H9 (cell line): ENCODE measurements at regions not wholly inside any gene's neighbourhood (a gene's known extent, or its start where the extent isn't known, plus 50 kb on each side); places are given as distances from the start of the nearest gene placed in this dataset.

Experiments
- DNase-seq: peaks from one replicate; pipeline ENCODE4 v3.0.0-alpha.2; 2017
- H2AFZ ChIP-seq: one replicate; pipeline ENCODE4 v1.6.1; 2013; ENCODE audit warnings: mild to moderate bottlenecking, low read length, control low read depth, moderate library complexity
- H2AK5ac ChIP-seq: 2 replicates; pipeline ENCODE4 v1.6.1; 2013; ENCODE audit warnings: low read length, control low read depth, mixed read lengths; ENCODE audit not compliant: insufficient read length
- H2BK120ac ChIP-seq: one replicate; pipeline ENCODE4 v1.6.1; 2013; ENCODE audit warnings: low read depth, mild to moderate bottlenecking, low read length, control low read depth, inconsistent platforms; ENCODE audit not compliant: poor library complexity, severe bottlenecking
- H2BK12ac ChIP-seq: 2 replicates; pipeline ENCODE4 v1.6.1; 2013; ENCODE audit warnings: low read length, control low read depth, mixed read lengths, low read depth; ENCODE audit not compliant: insufficient read length
- H2BK15ac ChIP-seq: 2 replicates; pipeline ENCODE4 v1.6.1; 2013; ENCODE audit warnings: low read depth, low read length, control low read depth
- H2BK20ac ChIP-seq: one replicate; pipeline ENCODE4 v1.6.1; 2013; ENCODE audit warnings: low read depth, mild to moderate bottlenecking, low read length, control low read depth, inconsistent platforms; ENCODE audit not compliant: poor library complexity, severe bottlenecking
- H2BK5ac ChIP-seq: 2 replicates; pipeline ENCODE4 v1.6.1; 2013; ENCODE audit warnings: low read length, control low read depth, mixed read lengths; ENCODE audit not compliant: insufficient read length
- H3K14ac ChIP-seq: 2 replicates; pipeline ENCODE4 v1.6.1; 2013; ENCODE audit warnings: low read length, control low read depth; ENCODE audit not compliant: insufficient read depth
- H3K18ac ChIP-seq: 2 replicates; pipeline ENCODE4 v1.6.1; 2013; ENCODE audit warnings: low read depth, mild to moderate bottlenecking, mixed read lengths, low read length, control low read depth; ENCODE audit not compliant: insufficient read length
- H3K23ac ChIP-seq: 2 replicates; pipeline ENCODE4 v1.6.1; 2013; ENCODE audit warnings: low read length, control low read depth, mixed read lengths, low read depth; ENCODE audit not compliant: insufficient read length
- H3K23me2 ChIP-seq: 2 replicates; pipeline ENCODE4 v1.6.1; 2013; ENCODE audit warnings: low read depth, mild to moderate bottlenecking, mixed read lengths, low read length, control low read depth; ENCODE audit not compliant: insufficient read length, poor library complexity, severe bottlenecking
- H3K27ac ChIP-seq: 2 replicates; pipeline ENCODE4 v1.5.1; 2013; ENCODE audit warnings: low read length, control low read depth, mixed read lengths, low read depth; ENCODE audit not compliant: insufficient read length
- H3K27me3 ChIP-seq: 2 replicates; pipeline ENCODE4 v1.6.1; 2013; ENCODE audit warnings: low read length, control low read depth, inconsistent platforms; ENCODE audit not compliant: insufficient read depth
- H3K4ac ChIP-seq: 2 replicates; pipeline ENCODE4 v1.6.1; 2013; ENCODE audit warnings: low read depth, mild to moderate bottlenecking, control low read depth, inconsistent platforms, low read length, moderate library complexity
- H3K4me1 ChIP-seq: 2 replicates; pipeline ENCODE4 v1.6.1; 2013; ENCODE audit warnings: low read length, control low read depth, inconsistent platforms; ENCODE audit not compliant: insufficient read depth
- H3K4me2 ChIP-seq: 2 replicates; pipeline ENCODE4 v1.6.1; 2013; ENCODE audit warnings: low read length, control low read depth, mixed read lengths; ENCODE audit not compliant: insufficient read length, insufficient read depth
- H3K56ac ChIP-seq: 2 replicates; pipeline ENCODE4 v1.6.1; 2013; ENCODE audit warnings: low read depth, mild to moderate bottlenecking, mixed read lengths, low read length, control low read depth; ENCODE audit not compliant: insufficient read length
- H3K79me1 ChIP-seq: 2 replicates; pipeline ENCODE4 v1.6.1; 2013; ENCODE audit warnings: low read depth, mild to moderate bottlenecking, moderate library complexity, low read length, control low read depth, inconsistent platforms; ENCODE audit not compliant: insufficient read depth, poor library complexity, severe bottlenecking
- H3K79me2 ChIP-seq: 2 replicates; pipeline ENCODE4 v1.6.1; 2013; ENCODE audit warnings: low read length, control low read depth, inconsistent platforms; ENCODE audit not compliant: insufficient read depth
- H3K9ac ChIP-seq: 2 replicates; pipeline ENCODE4 v1.6.1; 2013; ENCODE audit warnings: low read length, control low read depth, mixed read lengths; ENCODE audit not compliant: insufficient read length; ENCODE audit errors: extremely low read depth
- H3K9me3 ChIP-seq: one replicate; pipeline ENCODE4 v1.6.1; 2013; ENCODE audit warnings: low read depth, low read length, inconsistent platforms; ENCODE audit not compliant: control insufficient read depth
- H3T11ph ChIP-seq: one replicate; pipeline ENCODE4 v1.6.1; 2013; ENCODE audit warnings: mild to moderate bottlenecking, low read length, control low read depth, inconsistent platforms
- H4K20me1 ChIP-seq: one replicate; pipeline ENCODE4 v1.6.1; 2013; ENCODE audit not compliant: control insufficient read depth, insufficient read length, insufficient read depth
- H4K5ac ChIP-seq: 2 replicates; pipeline ENCODE4 v1.6.1; 2013; ENCODE audit warnings: low read depth, mild to moderate bottlenecking, mixed read lengths, low read length, control low read depth; ENCODE audit not compliant: insufficient read length
- H4K8ac ChIP-seq: replicated peaks from 2 replicates; pipeline ENCODE4 v1.6.1; 2013; ENCODE audit warnings: low read length, control low read depth, mixed read lengths, low read depth; ENCODE audit not compliant: insufficient read length
- H4K91ac ChIP-seq: 2 replicates; pipeline ENCODE4 v1.6.1; 2013; ENCODE audit warnings: low read depth, mild to moderate bottlenecking, moderate library complexity, mixed read lengths, low read length, control low read depth; ENCODE audit not compliant: insufficient read length
- H3K27ac Mint-ChIP-seq, 3 experiments: 2 replicates in 2 of 3; 3 replicates in 1 of 3; pipeline ENCODE4 v1.8.0; 2020 to 2021; ENCODE audit warnings: mixed read lengths in 3 of 3, mild to moderate bottlenecking in 1 of 3, moderate library complexity in 1 of 3
- H3K27me3 Mint-ChIP-seq: 2 replicates; pipeline ENCODE4 v1.8.0; 2021; ENCODE audit warnings: low read depth, mild to moderate bottlenecking, moderate library complexity, mixed read lengths
- H3K36me3 Mint-ChIP-seq, 3 experiments: 2 replicates in 2 of 3; 3 replicates in 1 of 3; pipeline ENCODE4 v1.8.0; 2020 to 2021; ENCODE audit warnings: low read depth in 3 of 3, mixed read lengths in 3 of 3; ENCODE audit not compliant: insufficient read depth in 1 of 3
- H3K4me1 Mint-ChIP-seq, 2 experiments: 2 replicates each; pipeline ENCODE4 v1.8.0; 2020; ENCODE audit warnings: mixed read lengths in 2 of 2
- H3K4me3 Mint-ChIP-seq, 2 experiments: 2 replicates in 1 of 2; 3 replicates in 1 of 2; pipeline ENCODE4 v1.8.0; 2020 to 2021; ENCODE audit warnings: mild to moderate bottlenecking in 2 of 2, mixed read lengths in 2 of 2, moderate library complexity in 1 of 2
- H3K9me3 Mint-ChIP-seq, 2 experiments: 2 replicates in 1 of 2; 3 replicates in 1 of 2; pipeline ENCODE4 v1.8.0; 2020; ENCODE audit warnings: mild to moderate bottlenecking in 2 of 2, mixed read lengths in 2 of 2, moderate library complexity in 1 of 2
- CTCF ChIP-seq: fragments of 200-600 bp; sonication (generic); conservative IDR thresholded peaks from 3 replicates; pipeline ENCODE4 v1.8.0; 2021; ENCODE audit warnings: antibody characterized with exemption, mild to moderate bottlenecking
- WGBS: extraction: QIAGEN DNeasy Blood & Tissue Kit; methylation state at CpG from one replicate; pipeline ENCODE4 v1.1.7; 2013; ENCODE audit warnings: missing lambda C conversion rate, low lambda C conversion rate, mixed read lengths; ENCODE audit not compliant: insufficient read length; ENCODE audit errors: extremely low coverage; 5-methylcytosine and 5-hydroxymethylcytosine counted together

GRCh38 chr12:88921434-88921833, 341.2 kb upstream of the KITLG start:
- no peaks in the 10 kb centered on the region for H3K79me1 ChIP-seq
- no peaks in the 10 kb centered on the region for H3K27me3 ChIP-seq
- H3K27ac ChIP-seq = no peak overlapping the region
- no peak overlapping the region for H3K9ac ChIP-seq
- no peak overlapping the region for H3K4ac ChIP-seq
- Mint-ChIP-seq H3K4me3 (no peak overlapping the region), H3K27me3 (no peaks in the 10 kb centered on the region), H3K9me3 (peaks cover 0 to 3% of the 10 kb centered on the region in 2 experiments; a peak in 1 of 5 replicates), H3K4me1 (peaks cover 24 to 25% of the 10 kb centered on the region in 2 experiments), H3K27ac (peak overlapping the region in 1 of 3 experiments; percentile 45; a peak in 3 of 7 replicates), H3K36me3 (0 out of 7 replicates have a peak, but pooled peaks cover 0 to 3% (median 0%) of the 10 kb centered on the region in 3 experiments)
- no peak overlapping the region for H3K56ac ChIP-seq
- no peak overlapping the region for H3K4me2 ChIP-seq
- H2BK12ac ChIP-seq = no peak overlapping the region
- no peaks in the 10 kb centered on the region for H3K79me2 ChIP-seq
- H2AK5ac ChIP-seq = no peak overlapping the region
- no peak overlapping the region for H3K18ac ChIP-seq
- H3K9me3 ChIP-seq = no peaks in the 10 kb centered on the region
- no peak overlapping the region for H4K8ac ChIP-seq
- no peak overlapping the region for H2BK5ac ChIP-seq
- H2BK15ac ChIP-seq = no peak overlapping the region
- H3K23me2 ChIP-seq = no peaks in the 10 kb centered on the region
- no peak overlapping the region for H4K91ac ChIP-seq
- no peak for TF ChIP-seq CTCF
- no peak overlapping the region for H3K23ac ChIP-seq
- no peak overlapping the region for H3T11ph ChIP-seq
- H4K20me1 ChIP-seq = no peaks in the 10 kb centered on the region
- H2BK20ac ChIP-seq = no peak overlapping the region
- DNase-seq = no peak
- no peak overlapping the region for H4K5ac ChIP-seq
- H2AFZ ChIP-seq = no peak overlapping the region
- H3K4me1 ChIP-seq = peaks cover 3% of the 10 kb centered on the region; the same call in 1 of the 2 replicates
- H3K14ac ChIP-seq = no peak overlapping the region
- no peak overlapping the region for H2BK120ac ChIP-seq
- no CpG with 5 or more reads among the region's 1 CpG for WGBS
